ENCODE measurements at regions not wholly inside any gene's neighbourhood (a gene's known extent, or its start where the extent isn't known, plus 50 kb on each side); places are given as distances from the start of the nearest gene placed in this dataset.

DNA sequence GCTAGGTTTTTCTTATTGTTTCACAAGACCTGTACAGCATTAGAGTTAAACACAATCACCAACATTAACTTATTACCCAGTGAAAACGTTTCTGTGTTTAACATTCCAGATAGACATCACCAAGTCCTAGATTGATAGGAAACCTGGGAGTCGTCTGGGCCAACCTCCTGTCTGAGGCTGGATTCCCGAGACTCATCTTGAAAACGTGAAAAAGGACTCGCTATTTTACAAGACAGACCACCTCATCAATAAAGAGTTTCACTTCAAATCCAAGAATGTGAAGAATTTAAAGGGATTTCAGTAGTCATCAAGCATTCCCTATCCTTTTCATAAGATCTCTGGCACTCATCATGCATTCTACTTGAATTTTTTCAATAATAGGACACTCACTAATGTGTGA lies 626.6 kb downstream of the MCTP2 start:
- TF ChIP-seq, protein P1, sequence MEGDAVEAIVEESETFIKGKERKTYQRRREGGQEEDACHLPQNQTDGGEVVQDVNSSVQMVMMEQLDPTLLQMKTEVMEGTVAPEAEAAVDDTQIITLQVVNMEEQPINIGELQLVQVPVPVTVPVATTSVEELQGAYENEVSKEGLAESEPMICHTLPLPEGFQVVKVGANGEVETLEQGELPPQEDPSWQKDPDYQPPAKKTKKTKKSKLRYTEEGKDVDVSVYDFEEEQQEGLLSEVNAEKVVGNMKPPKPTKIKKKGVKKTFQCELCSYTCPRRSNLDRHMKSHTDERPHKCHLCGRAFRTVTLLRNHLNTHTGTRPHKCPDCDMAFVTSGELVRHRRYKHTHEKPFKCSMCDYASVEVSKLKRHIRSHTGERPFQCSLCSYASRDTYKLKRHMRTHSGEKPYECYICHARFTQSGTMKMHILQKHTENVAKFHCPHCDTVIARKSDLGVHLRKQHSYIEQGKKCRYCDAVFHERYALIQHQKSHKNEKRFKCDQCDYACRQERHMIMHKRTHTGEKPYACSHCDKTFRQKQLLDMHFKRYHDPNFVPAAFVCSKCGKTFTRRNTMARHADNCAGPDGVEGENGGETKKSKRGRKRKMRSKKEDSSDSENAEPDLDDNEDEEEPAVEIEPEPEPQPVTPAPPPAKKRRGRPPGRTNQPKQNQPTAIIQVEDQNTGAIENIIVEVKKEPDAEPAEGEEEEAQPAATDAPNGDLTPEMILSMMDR (IDR thresholded peaks at IDR 0.05; ENCODE audit: borderline replicate concordance, extremely low read depth, low read length, poor library complexity, severe bottlenecking): no peak
- TF ChIP-seq EZH2 (IDR thresholded peaks at IDR 0.05; ENCODE audit: borderline replicate concordance, low read depth, low read length, severe bottlenecking): no peak
